Eye (tissue), 1 donor: ENCODE measurements at regions not wholly inside any gene's neighbourhood (a gene's known extent, or its start where the extent isn't known, plus 50 kb on each side); places are given as distances from the start of the nearest gene placed in this dataset.

ENCODE experiments used
- DNase-seq: peaks from one replicate; pipeline ENCODE4 v3.0.0-alpha.2; 2015

DNA sequence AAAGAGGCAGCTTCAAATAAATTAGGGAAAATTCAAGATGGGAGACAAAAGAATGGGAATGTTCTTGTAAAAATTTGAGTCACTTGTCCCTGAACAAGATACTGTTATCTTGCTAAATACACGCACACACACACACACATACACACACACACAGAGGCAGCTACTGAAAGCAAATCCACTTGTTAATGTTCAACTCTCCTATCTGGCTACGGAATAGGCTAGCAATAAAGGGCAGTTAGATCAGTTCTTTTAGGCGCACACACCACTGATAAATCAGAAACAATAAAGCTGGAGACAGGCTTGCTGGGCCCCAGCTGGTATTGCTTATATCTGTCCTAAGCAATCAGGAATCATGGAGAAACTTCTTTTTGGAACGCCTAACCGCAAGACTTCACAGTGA, 461.6 kb downstream of the BCL11A start:
- peak; percentile 56 for DNase-seq

DNA sequence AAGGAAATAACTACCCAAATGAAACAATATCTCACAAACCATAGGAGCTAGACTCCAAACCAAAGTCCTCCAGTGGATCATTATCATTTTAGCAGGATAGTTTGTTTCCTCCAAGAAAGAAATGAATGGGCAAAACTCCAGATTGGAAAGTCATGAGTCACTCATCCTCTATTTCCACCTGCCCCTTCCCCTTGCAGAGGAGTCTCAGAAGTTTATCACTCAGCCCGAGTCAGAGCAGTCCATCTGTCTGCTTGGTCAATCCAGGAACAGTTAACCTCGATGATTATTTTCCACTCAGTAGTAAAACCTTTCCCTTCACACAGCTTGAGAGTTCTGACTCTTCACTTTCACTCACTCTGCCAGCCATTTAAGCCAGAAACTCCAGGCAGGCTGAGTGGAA, 462.2 kb downstream of the BCL11A start:
- no peak for DNase-seq

DNA sequence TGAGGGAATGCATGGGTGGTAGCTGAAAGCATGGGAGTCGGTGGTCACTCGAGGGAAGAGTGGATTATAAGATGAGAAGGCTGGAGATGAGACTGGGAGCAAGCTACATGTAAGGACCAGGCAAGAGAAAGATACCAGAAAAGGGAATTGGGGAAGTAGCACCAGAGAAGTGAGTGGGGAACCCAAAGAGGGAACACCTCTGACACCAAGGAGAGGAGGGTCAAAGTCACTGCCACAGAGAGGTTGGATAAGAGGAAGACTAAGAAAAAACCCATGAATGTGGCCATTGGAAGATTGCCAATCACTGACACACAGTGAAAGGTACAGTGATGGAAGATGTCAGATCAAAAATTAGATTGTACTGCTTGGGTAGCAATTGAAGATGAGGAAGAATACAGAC, 473.9 kb downstream of the BCL11A start:
- no peak for DNase-seq

DNA sequence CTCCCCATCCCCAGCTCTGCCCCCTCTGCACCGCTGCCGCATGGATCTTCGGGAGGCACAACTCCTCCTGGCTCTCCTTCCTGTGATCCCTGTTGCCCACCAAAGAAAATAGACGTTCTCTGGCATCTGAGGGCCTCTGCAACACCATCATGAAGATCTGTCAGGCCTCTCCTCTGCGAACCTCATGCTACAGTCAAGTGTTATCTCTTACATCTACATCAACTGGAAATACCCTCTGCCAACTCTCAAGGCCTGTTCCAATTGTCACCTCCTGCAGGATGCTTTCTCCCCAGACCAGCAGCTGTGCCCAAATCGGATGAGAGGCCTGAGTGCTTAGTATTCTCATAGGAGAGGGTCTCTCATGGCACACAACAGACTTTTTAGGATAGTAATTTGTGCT, 478.4 kb downstream of the BCL11A start:
- no peak for DNase-seq

DNA sequence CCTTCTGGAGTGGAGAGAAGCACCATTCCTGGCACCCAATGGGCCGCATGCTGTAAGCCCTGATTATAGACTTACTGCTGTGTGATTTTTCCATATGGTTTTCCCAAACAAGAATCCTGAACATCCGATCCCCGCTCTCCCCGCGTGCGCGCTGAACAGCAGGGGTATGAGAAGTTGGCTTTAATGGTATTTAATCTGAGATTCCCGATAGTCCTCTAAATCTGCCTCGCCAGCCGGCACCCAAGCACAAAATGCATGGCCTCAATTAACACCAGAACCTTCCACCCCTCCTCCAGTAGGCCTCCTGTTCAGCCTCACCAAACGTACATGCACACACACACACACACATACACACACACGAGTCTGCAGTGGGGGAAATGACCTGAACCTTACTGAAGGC, 480.3 kb downstream of the BCL11A start:
- DNase-seq = no peak

DNA sequence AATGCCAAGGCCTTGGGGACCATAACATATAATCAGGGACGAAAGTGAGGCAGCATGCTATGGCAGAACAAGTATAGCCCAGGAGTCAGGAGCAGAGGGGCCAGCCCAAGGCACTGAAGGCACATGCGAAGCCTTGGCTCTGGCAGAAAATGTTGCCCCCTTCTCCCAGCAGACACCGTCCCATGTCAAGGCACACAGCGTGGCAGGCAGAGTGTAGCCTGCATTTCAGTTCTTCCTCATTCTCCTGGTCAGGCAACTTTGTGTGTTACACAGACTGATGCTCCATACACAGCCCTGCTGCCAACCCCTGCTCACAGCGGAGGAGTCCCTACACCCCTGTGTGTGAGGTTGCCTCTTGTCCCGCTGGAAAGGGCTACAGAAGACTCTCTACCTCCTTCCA, 480.8 kb downstream of the BCL11A start:
- no peak for DNase-seq

DNA sequence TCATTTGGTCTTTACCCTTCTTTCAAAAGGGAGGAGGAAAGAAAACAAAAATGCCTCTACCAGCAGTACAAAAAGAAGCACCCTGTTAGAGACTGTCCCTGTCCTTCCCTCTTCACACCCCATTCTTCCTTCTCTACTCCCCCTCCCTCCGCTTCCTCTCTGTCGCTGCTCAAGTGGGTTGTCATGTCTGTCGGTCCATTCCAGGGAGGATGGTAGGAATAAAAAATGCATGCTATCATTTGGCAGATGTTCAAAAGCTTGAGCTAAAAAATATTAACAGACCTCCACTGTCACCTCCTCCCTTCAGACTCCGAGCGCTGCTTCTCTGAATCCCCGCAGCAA, 482.0 kb downstream of the BCL11A start:
- DNase-seq = no peak

DNA sequence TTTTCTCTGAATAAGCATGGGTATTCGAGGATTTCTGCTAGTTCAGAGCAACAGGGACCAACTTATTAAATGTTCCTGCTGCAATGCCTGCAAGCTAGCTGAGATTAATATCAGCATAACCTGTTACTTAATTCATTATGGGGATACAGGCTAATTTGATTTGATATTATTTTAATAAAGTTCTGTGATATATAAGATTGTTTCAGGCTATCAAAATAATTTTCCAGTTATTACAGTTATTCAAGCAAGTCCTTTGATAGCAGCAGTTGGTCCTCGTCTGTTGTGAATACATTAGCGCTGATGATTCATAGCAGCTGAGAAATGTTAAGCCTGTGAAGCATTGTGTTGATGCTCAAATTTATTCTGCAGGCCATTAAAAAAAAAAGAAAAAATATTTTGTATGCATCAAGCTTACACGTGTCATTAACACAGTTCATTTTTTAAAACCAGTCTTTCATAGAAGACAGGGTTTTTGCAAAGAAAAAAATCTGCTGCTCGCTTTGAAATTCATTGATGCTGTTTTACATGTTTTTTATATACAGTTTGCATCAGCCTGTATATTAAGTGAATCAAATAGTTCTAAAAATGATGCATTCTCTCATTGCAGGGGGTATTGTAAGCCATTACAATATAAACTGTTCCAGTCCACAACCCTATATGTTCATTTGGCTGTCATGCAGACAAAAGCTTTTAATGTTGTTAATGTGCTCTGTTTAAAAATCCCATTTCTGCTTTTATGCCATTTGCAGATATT, 482.5 kb downstream of the BCL11A start:
- DNase-seq = peak; percentile 48

DNA sequence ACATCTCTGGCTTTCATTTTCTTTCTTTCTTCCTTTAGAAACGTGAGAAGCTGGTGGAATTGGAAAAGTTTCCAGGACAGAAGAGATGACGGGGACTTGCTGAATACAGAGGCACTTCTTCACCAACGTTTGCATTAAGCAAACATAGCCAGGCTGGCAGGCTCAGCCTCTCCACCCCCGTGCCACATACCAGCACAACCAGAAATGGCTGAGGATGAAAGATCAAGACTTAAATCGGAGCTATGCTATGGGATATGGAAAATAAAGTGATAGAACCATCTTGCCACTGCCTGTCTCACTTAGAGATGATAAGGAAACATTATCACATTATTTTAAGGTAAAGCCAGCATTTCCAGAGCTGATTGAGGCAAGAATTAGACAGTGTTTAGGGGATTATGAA, 483.3 kb downstream of the BCL11A start:
- DNase-seq = no peak

DNA sequence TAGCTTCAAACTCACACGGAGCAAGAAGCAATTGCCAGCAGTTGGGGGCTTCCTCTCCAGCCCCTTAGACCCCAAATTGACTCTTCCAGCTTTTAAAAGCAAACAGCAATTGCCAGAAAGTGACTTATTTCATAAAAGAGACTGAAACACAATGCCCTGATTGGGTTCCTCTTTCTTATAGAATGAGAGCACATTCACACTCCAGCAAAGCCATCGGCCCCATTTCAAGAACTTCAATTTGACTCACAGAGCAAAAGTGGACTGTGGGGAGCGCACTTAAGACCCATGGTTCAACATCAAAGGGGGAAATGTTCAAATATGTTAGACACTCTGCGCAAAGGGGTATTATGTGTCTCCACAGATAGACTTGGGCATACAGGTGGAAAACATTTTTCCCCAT, 484.7 kb downstream of the BCL11A start:
- DNase-seq = no peak

DNA sequence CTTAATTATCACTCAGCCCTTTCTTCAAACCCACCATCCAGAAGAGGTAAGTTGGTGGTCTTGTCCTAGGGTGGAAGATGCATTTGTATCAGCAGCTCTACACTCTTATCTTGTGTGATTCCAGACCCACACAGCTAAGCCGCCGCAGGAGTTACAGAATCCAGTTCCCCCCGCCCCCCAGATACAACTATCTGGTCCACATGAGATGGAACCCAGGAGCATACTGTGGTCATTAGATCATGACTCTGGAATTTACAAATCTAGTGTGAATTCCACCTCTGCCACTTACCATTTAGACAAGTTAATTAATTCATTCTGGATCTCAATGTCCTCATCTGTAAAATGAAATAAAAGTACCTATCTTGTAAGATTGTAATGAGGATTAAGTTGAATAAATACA, 486.4 kb downstream of the BCL11A start:
- no peak for DNase-seq

DNA sequence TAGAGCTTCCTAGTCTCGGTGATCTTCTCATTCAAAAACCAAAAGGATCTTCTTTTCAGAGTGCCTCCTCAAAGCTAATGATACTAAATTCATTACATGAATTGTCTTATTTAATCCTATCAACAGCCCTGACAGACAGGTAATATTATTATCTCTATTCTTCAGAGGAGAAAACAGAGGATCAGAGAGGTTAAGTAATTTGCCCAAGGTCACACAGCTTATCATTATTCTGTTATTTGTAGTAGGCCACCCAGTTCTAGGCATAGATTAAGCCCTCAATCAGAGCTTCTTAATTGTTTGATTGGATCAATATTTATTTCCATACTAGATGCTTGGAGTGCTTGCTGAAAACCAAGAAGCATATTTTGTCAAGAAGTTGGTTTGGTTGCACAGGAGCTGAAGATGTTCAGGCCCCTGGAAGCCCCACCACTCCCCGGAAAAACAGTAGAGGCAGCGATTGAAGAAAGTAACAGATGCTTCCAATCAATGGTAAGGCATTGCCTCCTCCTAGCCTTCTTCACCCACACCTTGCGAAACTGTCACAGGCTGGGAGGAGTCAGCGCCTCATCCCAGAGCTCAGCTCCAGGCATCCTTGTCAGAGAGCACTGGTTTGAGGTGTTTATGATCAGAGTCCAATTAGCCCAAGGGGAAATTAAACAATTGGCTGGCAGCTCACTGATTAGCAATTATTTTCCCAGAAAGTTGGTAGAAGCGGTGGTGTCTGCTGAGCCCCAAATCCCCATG, 487.2 kb downstream of the BCL11A start:
- DNase-seq = no peak

DNA sequence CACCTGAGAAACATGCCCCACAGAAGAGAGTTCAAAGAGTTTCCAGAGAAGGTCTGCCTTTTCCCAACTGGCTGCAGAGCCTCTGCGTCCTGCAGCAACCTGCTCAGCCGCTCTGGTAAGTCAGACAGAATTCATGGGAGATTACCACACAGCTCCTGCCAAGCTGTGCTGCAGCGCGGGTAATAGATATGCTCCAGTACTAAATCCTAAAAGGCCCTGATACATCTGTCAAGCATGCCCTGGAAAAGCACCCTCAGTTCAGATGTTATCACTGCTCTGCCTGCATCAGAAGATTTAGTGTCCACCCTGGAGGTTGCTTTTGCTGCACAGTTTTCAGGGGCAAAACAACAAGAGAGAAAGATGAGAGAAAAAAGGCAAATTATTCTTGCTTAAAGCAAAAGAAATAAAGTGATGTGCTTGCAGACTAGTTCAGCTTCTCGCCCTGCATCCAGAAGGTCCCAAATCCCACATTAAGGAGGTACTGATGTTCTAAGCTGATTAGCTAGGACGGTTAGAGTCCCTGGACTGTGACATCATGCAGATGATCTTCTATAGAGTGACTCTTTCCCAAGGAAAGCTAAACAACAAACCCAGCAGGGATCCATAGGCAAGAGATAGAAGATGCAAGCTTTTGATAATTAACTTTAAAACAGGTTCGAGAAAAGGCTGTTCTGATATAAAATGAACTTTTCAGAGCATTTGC, 488.6 kb downstream of the BCL11A start:
- peak; percentile 34 for DNase-seq

DNA sequence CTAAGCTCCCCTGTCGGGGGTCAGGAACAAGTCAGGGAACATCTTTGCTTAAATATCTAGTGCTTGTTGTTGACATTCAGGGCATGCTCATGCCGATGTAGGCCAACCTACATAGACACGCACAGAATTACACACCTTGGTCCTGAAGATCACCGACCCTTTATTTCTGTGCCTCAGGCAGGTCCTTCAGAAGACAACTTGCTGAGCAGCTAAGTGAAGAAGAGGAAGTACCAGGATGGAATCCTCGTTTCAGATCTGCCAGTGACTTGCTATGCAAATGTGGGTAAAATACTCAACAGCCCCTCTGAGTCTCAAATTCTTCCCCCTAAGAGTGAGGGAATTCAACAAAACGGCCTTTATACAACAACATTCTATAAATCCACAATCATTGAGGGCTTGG, 494.7 kb downstream of the BCL11A start:
- no peak for DNase-seq

DNA sequence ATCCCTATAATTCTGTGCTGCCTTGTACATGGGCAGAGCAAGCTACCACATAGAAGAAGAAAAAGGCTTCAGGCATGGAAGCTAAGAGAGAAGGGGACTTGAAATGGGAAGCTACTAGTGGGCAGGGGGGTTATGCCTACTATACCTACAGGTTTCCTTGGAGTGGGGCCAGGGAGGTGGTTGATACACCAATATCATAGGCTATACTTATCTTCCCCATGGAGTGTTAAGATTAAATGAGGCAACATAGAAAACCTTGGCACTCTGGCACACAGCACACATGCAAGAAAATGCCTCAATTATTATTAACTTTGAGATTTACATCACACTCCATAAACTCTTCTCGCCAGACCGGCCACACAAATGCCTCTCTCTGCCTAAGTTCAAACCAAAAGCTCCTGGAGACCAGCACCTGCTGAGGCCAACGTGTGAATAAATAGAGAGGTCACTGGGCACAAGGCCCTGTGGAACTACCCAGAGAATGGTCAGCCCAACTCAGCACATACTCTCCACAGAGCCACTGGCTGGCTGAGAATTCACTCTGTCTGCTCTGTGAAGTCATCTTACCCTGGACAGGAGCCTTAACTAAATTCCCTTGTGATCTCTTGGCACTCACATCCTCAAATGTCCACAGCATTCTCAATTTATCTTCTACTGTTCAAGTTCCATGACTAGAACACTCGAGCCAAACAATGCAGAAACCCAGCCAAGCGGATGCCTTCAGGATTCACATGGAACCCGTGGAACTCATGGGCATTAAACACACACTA, 498.7 kb downstream of the BCL11A start:
- DNase-seq = no peak

DNA sequence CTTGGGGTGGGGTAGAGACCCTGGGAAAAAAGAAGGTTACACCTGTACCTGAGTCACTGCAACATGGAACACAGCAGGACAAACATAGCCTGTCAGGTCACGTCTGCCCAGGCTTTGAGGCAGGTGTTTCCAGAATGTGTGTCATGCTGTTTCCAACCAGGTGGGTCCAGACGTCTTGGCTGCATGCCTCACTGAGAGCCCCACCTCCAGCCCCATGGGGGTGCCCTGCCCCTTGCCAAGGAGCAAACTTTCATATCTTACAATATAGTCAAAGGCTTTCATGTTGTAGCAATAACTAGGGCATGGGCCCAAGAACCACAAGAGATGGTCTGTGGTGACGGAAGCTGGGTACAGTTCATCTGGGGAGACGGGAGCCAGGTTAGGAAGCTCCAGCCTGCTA, 499.7 kb downstream of the BCL11A start:
- no peak for DNase-seq

DNA sequence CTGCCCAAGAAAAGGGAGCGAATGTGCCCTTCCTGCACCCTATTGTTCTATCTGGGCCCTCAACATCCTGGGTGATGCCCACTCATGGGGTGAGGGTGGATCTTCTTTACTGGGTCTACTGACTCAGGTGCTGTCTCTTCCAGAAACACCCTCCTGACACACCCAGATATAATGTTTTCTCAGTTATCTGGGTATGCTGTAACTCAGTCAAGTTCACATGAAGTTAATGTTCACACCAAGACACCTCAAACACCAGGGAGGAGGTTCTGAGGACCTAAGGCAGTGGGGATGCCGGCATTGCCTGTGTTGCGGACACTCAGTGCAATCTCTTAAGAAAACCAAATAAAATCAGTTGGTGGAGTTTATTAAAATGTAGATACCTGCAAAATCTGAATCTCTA, 500.9 kb downstream of the BCL11A start:
- DNase-seq = no peak

DNA sequence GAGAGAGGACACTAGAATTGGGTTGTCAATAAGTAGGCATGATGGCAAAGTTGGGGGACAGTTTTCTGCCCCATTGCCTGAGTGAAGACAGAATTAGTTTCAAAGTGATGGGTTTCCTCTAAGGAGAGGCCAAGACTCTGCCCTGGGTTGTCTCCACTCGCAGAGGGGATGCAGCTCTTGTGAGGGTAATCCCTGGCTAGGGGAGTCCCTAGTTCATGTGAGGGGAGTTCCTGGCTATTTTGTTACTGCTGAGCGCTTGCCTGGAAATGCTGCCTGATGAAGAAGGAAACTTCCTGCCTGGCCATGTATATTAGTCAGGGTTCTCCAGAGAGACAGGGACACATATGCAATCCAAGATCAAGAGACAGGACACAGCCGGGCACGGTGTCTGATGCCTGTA, 501.5 kb downstream of the BCL11A start:
- no peak for DNase-seq

DNA sequence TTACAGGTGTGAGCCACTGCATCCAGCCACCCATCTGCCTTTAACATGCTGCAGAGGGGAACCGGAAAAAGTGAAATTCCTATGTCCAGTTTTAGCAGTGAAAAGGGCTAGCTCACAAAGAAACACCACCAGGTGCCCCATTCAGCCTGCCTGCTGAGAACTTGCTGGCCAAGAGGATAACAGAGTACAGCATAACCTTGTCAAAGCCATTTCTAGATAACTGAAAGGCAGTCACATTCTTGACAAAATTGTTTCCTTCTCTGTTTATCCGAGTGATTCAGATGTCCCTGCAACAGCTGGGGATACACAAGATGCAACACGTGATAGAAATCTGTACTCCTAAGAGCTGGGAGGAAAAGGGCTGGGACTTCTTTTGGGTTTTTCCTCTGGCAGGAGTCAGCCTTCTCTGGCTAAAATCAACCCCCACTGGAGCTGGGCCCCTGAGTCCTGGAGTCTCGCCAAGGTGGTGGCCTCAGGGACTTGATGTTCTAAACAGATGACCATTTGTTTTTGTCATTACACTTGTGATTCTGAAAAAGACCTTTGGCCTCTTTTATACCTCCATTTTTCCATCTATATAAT, 505.4 kb downstream of the BCL11A start:
- no peak for DNase-seq

DNA sequence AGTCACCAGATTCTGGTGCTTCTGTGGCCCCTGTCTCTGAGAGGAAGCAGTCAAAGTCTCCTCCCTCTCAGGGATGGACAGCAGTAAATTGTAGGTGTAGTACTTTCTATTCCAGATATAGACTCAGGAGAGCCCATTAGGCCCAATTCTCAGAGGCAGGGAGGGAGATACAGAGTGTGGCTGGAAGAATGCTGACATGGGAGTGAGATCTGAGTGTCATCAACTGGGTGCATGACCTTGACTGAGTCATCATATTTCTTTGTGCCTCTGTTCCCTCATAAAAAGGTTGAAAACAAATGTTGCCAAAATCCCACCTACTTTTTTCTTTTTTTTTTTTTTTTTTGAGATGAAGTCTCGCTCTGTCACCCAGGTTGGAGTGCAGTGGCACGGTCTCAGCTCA, 506.1 kb downstream of the BCL11A start:
- DNase-seq = no peak

DNA sequence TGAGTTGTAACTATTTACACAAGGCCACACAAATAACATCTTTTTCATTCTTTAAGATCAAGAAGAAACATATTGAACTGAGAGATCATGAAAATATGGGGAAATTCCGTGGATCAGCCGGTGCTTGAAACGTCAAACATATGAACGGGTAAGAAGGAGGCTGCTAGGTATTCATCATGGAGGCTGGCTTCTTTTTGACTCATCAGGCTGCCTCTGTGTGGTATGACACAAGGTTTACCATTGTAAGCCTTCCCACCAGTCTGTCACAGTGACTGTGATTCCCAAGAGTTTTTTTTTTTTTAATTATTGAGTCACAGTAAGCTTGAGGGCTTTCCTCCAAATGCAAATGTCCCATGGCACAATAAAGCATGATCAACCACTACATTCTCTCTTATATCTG, 506.9 kb downstream of the BCL11A start:
- no peak for DNase-seq

DNA sequence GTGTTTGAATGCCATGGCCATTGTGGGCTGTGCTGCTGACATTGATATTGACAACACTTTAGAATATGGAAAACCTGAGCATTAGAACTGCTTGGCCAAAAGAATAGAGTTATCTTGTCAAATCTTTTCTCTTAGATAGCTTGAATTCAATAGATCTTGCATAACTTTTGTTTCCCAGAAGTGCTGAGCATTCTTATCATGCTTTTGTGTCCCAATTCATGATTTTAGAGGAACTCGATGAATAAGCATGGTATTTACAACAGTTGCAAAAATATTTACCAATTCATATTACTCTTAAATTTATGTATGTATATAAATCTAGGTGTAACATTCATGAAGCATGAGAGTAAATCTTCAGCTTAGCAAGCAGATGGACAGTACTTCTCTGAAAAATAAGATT, 508.0 kb downstream of the BCL11A start:
- DNase-seq = no peak

DNA sequence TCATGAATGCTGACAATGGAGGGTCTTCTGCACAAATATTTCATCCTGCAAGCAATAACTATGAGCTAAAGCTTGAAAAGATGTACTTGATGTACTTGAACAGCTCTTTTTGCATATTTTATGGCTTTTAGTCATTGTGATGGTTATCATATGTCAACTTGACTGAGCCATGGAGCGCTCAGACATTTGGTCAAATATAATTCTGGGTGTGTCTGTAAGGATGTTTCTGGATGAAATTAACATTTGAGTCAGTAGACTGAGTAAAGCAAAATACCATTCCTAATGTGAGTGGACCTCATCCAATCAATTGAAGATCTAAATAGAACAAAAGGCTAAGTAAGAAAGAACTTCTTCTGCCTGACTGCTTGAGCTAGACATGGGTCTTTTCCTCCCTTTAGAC, 509.0 kb downstream of the BCL11A start:
- no peak for DNase-seq
